Upper lobe of left lung (tissue), 6 donors: ENCODE measurements at regions not wholly inside any gene's neighbourhood (a gene's known extent, or its start where the extent isn't known, plus 50 kb on each side); places are given as distances from the start of the nearest gene placed in this dataset.

Source experiments
- ATAC-seq, 2 donors: fragments of 200-7000 bp; cut with Tn5 transposase; one replicate each; pipeline ENCODE4 v1.9.1; 2022; ENCODE audit warnings: mild to moderate bottlenecking in 2 of 2, moderate library complexity in 2 of 2; ENCODE audit not compliant: low FRiP score in 2 of 2
- DNase-seq, 2 donors: peaks; one replicate each; pipeline ENCODE4 v3.0.0-alpha.2; 2019 to 2020
- H3K27ac ChIP-seq, 4 donors: fragments of 200-600 bp; sonication (generic); one replicate each; pipeline ENCODE4 v1.5.1; 2016 to 2019
- H3K27me3 ChIP-seq, 4 donors: fragments of 200-600 bp; sonication (generic); one replicate each; pipeline ENCODE4 v1.5.1; 2017 to 2019
- H3K36me3 ChIP-seq, 4 donors: fragments of 200-600 bp; sonication (generic); one replicate each; pipeline ENCODE4 v1.5.1; 2016 to 2019
- H3K4me1 ChIP-seq, 4 donors: fragments of 200-600 bp; sonication (generic); one replicate each; pipeline ENCODE4 v1.5.1; 2018 to 2019
- H3K4me3 ChIP-seq, 4 donors: fragments of 200-600 bp; sonication (generic); one replicate each; pipeline ENCODE4 v1.5.1; 2017 to 2019; ENCODE audit warnings: mild to moderate bottlenecking in 2 of 4, moderate library complexity in 1 of 4
- H3K9me3 ChIP-seq, 4 donors: fragments of 200-600 bp; sonication (generic); one replicate each; pipeline ENCODE4 v1.5.1; 2018 to 2019
- EP300 ChIP-seq, 4 donors: sonication (generic); formaldehyde crosslinking; IDR thresholded peaks; one replicate each; pipeline ENCODE4 v1.5.1; 2017; ENCODE audit warnings: antibody characterized with exemption in 4 of 4, control low read depth in 2 of 4
- POLR2A ChIP-seq, 4 donors: fragments of 450-650 bp; IDR thresholded peaks; one replicate each; pipeline ENCODE4 v1.5.1; 2016 to 2017; ENCODE audit warnings: antibody characterized with exemption in 4 of 4, mild to moderate bottlenecking in 2 of 4
- POLR2AphosphoS5 ChIP-seq, 2 donors: sonication (generic); formaldehyde crosslinking; IDR thresholded peaks; one replicate each; pipeline ENCODE4 v1.5.1; 2017; ENCODE audit warnings: antibody characterized with exemption in 2 of 2
- WGBS, 2 donors: methylation state at CpG; one replicate each; pipeline ENCODE4 v1.1.5; 2017 to 2018; 5-methylcytosine and 5-hydroxymethylcytosine counted together
- TF ChIP-seq, protein P1 (sequence below), 6 experiments: fragments of 450-650 bp in 4 of 6; fragments of 200-600 bp in 2 of 6; sonication (generic) in 2 of 6; IDR thresholded peaks; one replicate each; pipeline ENCODE4 v1.5.1; 2016 to 2019; ENCODE audit warnings: antibody characterized with exemption in 6 of 6
- donor health status: DM: no; HTN: no; CAD: no; lungs with moderate emphysema.
- donor health status: DM: no; HTN: yes; CAD: no; lungs with severe emphysema.

GRCh38 chr1:84083307-84083706 lies 60.8 kb upstream of the PRKACB start:
- TF ChIP-seq, protein P1, sequence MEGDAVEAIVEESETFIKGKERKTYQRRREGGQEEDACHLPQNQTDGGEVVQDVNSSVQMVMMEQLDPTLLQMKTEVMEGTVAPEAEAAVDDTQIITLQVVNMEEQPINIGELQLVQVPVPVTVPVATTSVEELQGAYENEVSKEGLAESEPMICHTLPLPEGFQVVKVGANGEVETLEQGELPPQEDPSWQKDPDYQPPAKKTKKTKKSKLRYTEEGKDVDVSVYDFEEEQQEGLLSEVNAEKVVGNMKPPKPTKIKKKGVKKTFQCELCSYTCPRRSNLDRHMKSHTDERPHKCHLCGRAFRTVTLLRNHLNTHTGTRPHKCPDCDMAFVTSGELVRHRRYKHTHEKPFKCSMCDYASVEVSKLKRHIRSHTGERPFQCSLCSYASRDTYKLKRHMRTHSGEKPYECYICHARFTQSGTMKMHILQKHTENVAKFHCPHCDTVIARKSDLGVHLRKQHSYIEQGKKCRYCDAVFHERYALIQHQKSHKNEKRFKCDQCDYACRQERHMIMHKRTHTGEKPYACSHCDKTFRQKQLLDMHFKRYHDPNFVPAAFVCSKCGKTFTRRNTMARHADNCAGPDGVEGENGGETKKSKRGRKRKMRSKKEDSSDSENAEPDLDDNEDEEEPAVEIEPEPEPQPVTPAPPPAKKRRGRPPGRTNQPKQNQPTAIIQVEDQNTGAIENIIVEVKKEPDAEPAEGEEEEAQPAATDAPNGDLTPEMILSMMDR (IDR thresholded peaks at IDR 0.05) = no peak
- no peak for TF ChIP-seq POLR2AphosphoS5 (IDR thresholded peaks at IDR 0.05)
- no peak for ATAC-seq
- no peak for DNase-seq

DNA sequence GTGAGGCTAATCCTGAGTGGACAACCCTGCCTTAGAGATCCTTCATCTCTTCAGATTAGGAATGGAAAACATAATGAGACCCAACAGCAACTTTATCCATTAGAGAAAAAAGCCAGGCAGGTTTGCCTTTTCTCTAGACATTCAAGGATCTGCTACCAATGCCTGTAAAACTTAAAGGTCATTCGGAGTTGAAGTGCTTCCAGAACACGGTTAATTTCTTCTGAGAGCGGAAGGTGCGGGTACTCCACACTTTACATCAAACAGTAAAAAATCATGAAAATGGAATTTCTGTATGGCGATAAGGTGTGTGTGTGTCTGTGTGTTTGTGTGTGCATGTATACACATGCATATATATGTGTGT lies 65.2 kb upstream of the PRKACB start:
- peaks cover 3 to 19% (median 8%) of the 10 kb centered on the region in 4 donors for H3K4me1 ChIP-seq
- no peak for ATAC-seq
- DNase-seq = no peak
- H3K4me3 ChIP-seq = peak overlapping the region; percentile 72 to 89 (median 76)
- WGBS, 2 donors = 52 to 53% methylated on average over 5 of the region's 5 CpGs
- H3K9me3 ChIP-seq = no peaks in the 10 kb centered on the region
- no peaks in the 10 kb centered on the region for H3K27me3 ChIP-seq
- H3K27ac ChIP-seq = peak overlapping the region in 1 of 4 donors; percentile 78
- no peaks in the 10 kb centered on the region for H3K36me3 ChIP-seq
- TF ChIP-seq, protein P1 (IDR thresholded peaks at IDR 0.05) = no peak
- TF ChIP-seq EP300 (IDR thresholded peaks at IDR 0.05) = no peak

More at GRCh38 chr1:84083307-84083706, 60.8 kb upstream of the PRKACB start:
- peaks cover 3 to 6% (median 5%) of the 10 kb centered on the region in 4 donors for H3K4me1 ChIP-seq
- no peak overlapping the region for H3K27ac ChIP-seq
- WGBS, 2 donors = 66 to 82% methylated on average over 3 of the region's 3 CpGs
- H3K36me3 ChIP-seq = no peaks in the 10 kb centered on the region
- H3K9me3 ChIP-seq = no peaks in the 10 kb centered on the region
- no peak overlapping the region for H3K4me3 ChIP-seq
- H3K27me3 ChIP-seq = no peaks in the 10 kb centered on the region

DNA sequence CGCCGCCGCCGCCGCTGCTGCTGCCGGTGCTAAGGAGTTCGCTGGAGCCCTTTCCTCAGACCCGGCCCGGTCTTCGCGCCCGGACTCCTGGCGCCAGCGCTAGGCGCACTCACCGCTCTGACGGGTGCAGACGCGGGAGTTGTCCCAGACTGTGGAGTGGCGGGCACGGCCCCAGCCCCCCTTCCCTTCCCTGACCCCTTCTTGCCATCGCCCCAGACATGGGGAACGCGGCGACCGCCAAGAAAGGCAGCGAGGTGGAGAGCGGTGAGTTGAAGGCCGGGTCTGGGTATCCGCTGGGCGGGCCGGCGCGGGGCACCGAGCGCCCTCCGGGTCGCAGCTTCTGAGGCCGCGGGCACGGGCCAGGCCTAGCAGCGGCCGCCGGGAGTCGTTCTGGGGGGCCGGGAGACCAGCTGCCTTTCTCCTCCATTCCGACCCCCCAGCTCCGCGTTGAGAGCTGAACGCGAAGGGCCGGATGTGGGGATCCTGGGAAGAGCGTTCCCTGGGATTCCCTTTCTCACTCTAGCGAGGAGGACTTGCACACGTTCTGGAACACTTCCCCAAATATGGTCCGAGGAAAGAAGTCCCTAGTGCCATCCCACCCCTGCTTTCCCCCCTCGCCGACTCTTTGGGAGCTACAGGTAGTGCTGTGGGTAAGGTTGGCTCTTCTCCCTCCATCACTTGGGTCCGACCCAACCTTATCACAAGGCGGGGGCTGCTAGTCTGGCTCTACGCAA lies 65.8 kb upstream of the PRKACB start:
- peaks cover 3 to 19% (median 8%) of the 10 kb centered on the region in 4 donors for H3K4me1 ChIP-seq
- H3K27ac ChIP-seq = peak overlapping the region; percentile 64 to 88 (median 78)
- no peak for TF ChIP-seq EP300 (IDR thresholded peaks at IDR 0.05)
- no peak for TF ChIP-seq POLR2AphosphoS5 (IDR thresholded peaks at IDR 0.05)
- no peak for TF ChIP-seq POLR2A (IDR thresholded peaks at IDR 0.05)
- TF ChIP-seq, protein P1 (IDR thresholded peaks at IDR 0.05) = no peak
- no peaks in the 10 kb centered on the region for H3K9me3 ChIP-seq
- ATAC-seq = peak; percentile 66 to 68
- WGBS, 2 donors = 0 to 3% methylated on average over 24 to 45 of the region's 61 CpGs
- no peaks in the 10 kb centered on the region for H3K36me3 ChIP-seq
- DNase-seq = no peak
- peak overlapping the region; percentile 72 to 89 (median 76) for H3K4me3 ChIP-seq
- H3K27me3 ChIP-seq = no peaks in the 10 kb centered on the region

DNA sequence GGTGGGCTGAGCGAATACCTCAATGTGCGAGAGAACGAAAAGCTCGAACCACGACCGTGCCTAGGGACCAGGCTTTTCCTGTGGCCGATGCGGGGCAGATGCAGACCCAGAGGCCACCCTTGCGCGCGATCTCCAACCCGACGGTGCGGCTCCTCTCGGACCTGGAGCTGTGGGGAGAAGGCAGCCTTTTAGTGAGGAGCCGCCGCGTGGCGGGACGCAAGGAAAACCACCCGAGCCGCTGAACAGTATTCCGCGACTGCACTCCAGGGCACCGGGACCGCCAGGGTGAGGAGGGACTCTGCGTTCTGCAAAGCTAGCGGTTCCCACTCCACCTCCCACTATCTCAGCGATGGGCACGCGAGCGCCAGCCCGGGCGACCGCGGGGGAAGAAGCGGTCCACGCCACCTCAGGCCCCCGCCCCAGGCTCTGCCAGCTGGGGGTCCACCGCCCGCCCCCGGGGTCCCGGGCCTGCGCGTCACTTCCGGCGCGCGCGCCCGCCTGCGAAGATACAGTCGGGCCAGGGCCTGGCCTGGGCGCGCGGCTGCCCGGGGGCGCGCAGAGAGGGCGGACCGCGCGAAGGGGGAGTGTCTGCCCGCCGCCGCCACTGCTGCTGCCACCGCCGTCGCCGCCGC lies 66.5 kb upstream of the PRKACB start:
- H3K4me3 ChIP-seq = peak overlapping the region; percentile 72 to 89 (median 76)
- peak; percentile 53 to 95 for DNase-seq
- TF ChIP-seq, protein P1 (IDR thresholded peaks at IDR 0.05) = peak in 1 of 6 experiments; percentile 22
- no peak for TF ChIP-seq EP300 (IDR thresholded peaks at IDR 0.05)
- peak in 1 of 2 donors; percentile 10 for TF ChIP-seq POLR2AphosphoS5 (IDR thresholded peaks at IDR 0.05)
- peak in 2 of 4 donors; percentile 20 to 24 for TF ChIP-seq POLR2A (IDR thresholded peaks at IDR 0.05)
- H3K27ac ChIP-seq = peak overlapping the region; percentile 64 to 88 (median 78)
- H3K27me3 ChIP-seq = no peaks in the 10 kb centered on the region
- 0 to 2% methylated on average over 6 to 22 of the region's 71 CpGs for WGBS, 2 donors
- no peaks in the 10 kb centered on the region for H3K9me3 ChIP-seq
- no peaks in the 10 kb centered on the region for H3K36me3 ChIP-seq
- H3K4me1 ChIP-seq = peaks cover 3 to 19% (median 8%) of the 10 kb centered on the region in 4 donors
- peak; percentile 85 to 99 for ATAC-seq
